ENCODE measurements at regions not wholly inside any gene's neighbourhood (a gene's known extent, or its start where the extent isn't known, plus 50 kb on each side); places are given as distances from the start of the nearest gene placed in this dataset.

DNA sequence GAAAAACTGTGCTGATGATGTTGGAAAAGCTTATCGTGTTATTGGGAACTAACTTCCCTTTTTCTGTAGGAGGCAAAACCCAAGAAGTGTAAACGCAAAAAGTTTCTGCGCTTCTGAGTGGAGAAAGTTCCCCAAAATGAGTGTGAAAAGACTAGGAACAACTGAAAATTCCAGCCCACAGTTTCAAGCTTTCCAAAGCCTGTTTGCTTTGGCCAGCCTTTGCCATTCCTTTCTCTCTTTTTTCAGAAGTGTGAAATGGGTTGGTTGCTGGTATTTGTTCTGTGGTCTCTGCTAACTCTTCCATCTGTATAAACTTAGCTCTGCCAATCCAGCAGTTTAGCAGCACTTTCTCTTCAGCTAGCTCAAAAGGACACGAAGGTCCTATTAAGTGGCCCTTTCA, 491.3 kb downstream of the MAFB start:
- Histone ChIP-seq H3K79me2 (ENCODE audit: low read depth) (no peaks in the 10 kb centered on the region), H2AFZ (no peak overlapping the region), H3K27me3 (ENCODE audit: insufficient read depth, low read depth) (peaks cover 19% of the 10 kb centered on the region; the same call in 1 of the 2 replicates), H3F3A (ENCODE audit: insufficient read depth, low read depth) (no peaks in the 10 kb centered on the region), H3K36me3 (ENCODE audit: low read depth) (no peaks in the 10 kb centered on the region), H3K4me1 (replicated peaks; ENCODE audit: insufficient read depth) (no peaks in the 10 kb centered on the region), H3K9me3 (ENCODE audit: insufficient read depth, low read depth) (no peaks in the 10 kb centered on the region), H3K4me2 (no peak overlapping the region), H4K20me1 (ENCODE audit: insufficient read depth) (no peaks in the 10 kb centered on the region), H3K4me3 (no peak overlapping the region), H3K9me2 (ENCODE audit: insufficient read depth) (no peaks in the 10 kb centered on the region), H3K27ac (no peak overlapping the region)
- CTCF ChIA-PET = no interaction called here
- POLR2A ChIA-PET (ENCODE audit: unreplicated experiment) = no interaction called here
- TF ChIP-seq EZH2 (IDR thresholded peaks at IDR 0.05; ENCODE audit: low read depth) = no peak
- TF ChIP-seq, protein P1, sequence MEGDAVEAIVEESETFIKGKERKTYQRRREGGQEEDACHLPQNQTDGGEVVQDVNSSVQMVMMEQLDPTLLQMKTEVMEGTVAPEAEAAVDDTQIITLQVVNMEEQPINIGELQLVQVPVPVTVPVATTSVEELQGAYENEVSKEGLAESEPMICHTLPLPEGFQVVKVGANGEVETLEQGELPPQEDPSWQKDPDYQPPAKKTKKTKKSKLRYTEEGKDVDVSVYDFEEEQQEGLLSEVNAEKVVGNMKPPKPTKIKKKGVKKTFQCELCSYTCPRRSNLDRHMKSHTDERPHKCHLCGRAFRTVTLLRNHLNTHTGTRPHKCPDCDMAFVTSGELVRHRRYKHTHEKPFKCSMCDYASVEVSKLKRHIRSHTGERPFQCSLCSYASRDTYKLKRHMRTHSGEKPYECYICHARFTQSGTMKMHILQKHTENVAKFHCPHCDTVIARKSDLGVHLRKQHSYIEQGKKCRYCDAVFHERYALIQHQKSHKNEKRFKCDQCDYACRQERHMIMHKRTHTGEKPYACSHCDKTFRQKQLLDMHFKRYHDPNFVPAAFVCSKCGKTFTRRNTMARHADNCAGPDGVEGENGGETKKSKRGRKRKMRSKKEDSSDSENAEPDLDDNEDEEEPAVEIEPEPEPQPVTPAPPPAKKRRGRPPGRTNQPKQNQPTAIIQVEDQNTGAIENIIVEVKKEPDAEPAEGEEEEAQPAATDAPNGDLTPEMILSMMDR (conservative IDR thresholded peaks at IDR 0.05) = no peak
- no peak for DNase-seq
- BruUV-seq (replicated peaks) = no TSS peak
- intact Hi-C loops (cut with micrococcal nuclease; ENCODE audit: unreplicated experiment) = no loop called here

DNA sequence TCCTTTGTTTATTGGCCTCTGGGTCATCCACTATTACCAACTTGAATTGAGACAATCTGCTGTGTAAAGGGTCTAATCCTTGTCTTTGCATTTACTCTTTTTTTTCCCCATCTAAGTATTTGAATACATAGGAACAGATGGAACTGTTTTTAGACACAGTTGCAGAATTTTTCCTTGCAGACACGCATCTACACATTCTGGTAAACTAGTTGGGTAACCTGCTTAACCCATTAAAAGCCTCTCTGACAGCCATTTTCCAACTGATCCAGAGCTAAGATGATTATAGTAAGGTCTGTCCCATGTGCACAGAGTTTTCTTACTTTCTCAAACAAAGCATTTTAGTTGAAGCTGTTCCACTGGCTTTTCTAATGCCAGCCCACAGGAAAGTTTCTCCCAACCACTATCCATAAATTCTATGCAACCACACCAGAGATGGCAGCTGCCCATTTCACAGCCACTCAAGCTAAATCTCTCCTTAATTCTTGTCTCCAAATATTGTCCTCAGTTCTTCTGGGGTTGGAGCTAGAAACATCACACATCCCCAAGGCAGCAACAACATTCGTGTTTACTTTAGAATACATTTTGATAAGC, 492.1 kb downstream of the MAFB start:
- intact Hi-C loops (cut with micrococcal nuclease; ENCODE audit: unreplicated experiment) = no loop called here
- no peak for TF ChIP-seq EZH2 (IDR thresholded peaks at IDR 0.05; ENCODE audit: low read depth)
- TF ChIP-seq, protein P1 (conservative IDR thresholded peaks at IDR 0.05) = no peak
- no peaks in the 10 kb centered on the region for H3K4me1 ChIP-seq (replicated peaks; ENCODE audit: insufficient read depth)
- ChIA-PET CTCF (no interaction called here), POLR2A (ENCODE audit: unreplicated experiment) (no interaction called here)
- no peak overlapping the region for H2AFZ ChIP-seq
- no peak overlapping the region for H3K4me2 ChIP-seq
- DNase-seq = no peak
- no TSS peak for BruUV-seq (replicated peaks)
- H3K9me2 ChIP-seq (ENCODE audit: insufficient read depth) = no peaks in the 10 kb centered on the region
- no peaks in the 10 kb centered on the region for H3K9me3 ChIP-seq (ENCODE audit: insufficient read depth, low read depth)
- no peaks in the 10 kb centered on the region for H4K20me1 ChIP-seq (ENCODE audit: insufficient read depth)
- H3K4me3 ChIP-seq = no peak overlapping the region
- no peaks in the 10 kb centered on the region for H3K79me2 ChIP-seq (ENCODE audit: low read depth)
- H3K27ac ChIP-seq = no peak overlapping the region
- no peaks in the 10 kb centered on the region for H3K36me3 ChIP-seq (ENCODE audit: low read depth)
- H3K27me3 ChIP-seq (ENCODE audit: insufficient read depth, low read depth) = peaks cover 11% of the 10 kb centered on the region; the same call in 1 of the 2 replicates
- H3F3A ChIP-seq (ENCODE audit: insufficient read depth, low read depth) = no peaks in the 10 kb centered on the region

DNA sequence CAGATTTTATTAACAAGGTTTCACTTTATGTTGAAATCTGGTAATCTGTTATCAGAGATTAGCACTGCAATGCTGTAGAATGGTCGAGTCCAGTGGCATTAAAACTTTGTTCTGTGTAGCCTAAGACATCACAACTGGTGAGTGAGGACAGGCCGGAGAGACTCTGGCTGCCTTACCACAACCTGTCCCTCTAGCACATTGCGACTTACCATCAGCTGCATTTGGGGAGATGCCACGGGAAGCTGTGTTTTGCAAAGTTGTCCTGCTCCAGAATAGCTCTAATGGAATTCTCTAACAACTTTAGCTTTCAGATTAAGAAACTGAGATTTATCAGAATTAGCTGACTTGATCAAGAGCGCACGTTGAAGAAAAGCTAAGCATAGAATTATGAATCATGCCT, 493.3 kb downstream of the MAFB start:
- Histone ChIP-seq H3K4me3 (no peak overlapping the region), H3F3A (ENCODE audit: insufficient read depth, low read depth) (no peaks in the 10 kb centered on the region), H3K79me2 (ENCODE audit: low read depth) (no peaks in the 10 kb centered on the region), H3K36me3 (ENCODE audit: low read depth) (no peaks in the 10 kb centered on the region), H3K9me2 (ENCODE audit: insufficient read depth) (no peaks in the 10 kb centered on the region), H4K20me1 (ENCODE audit: insufficient read depth) (no peaks in the 10 kb centered on the region), H3K27ac (no peak overlapping the region), H3K4me1 (replicated peaks; ENCODE audit: insufficient read depth) (no peaks in the 10 kb centered on the region), H3K27me3 (ENCODE audit: insufficient read depth, low read depth) (peaks cover 8% of the 10 kb centered on the region; the same call in 1 of the 2 replicates), H3K4me2 (no peak overlapping the region), H3K9me3 (ENCODE audit: insufficient read depth, low read depth) (no peaks in the 10 kb centered on the region), H2AFZ (no peak overlapping the region)
- ChIA-PET CTCF (interaction anchor here (0.5 kb wide), 1 partner anchor 322 kb away, joined by 4 read pairs; no protein-coding TSS in a partner anchor), POLR2A (ENCODE audit: unreplicated experiment) (no interaction called here)
- BruUV-seq (replicated peaks) = no TSS peak
- intact Hi-C loops (cut with micrococcal nuclease; ENCODE audit: unreplicated experiment) = no loop called here
- TF ChIP-seq, protein P1 (conservative IDR thresholded peaks at IDR 0.05) = no peak
- TF ChIP-seq EZH2 (IDR thresholded peaks at IDR 0.05; ENCODE audit: low read depth) = no peak
- DNase-seq = no peak
